Stimulated activated naive CD8-positive, alpha-beta T cell treated with anti-CD3 and anti-CD28 coated beads, Interleukin-15, Interleukin-2, amounts not matched to agents 100 U/mL and 50 U/mL, for 24 hours (primary cell): ENCODE measurements at regions not wholly inside any gene's neighbourhood (a gene's known extent, or its start where the extent isn't known, plus 50 kb on each side); places are given as distances from the start of the nearest gene placed in this dataset.
"Not testable (repeated sequence)": the region's sequence is repeated elsewhere in the genome, so short reads cannot be mapped to it uniquely, and the experiment has no call there.

ENCODE experiments used
- ATAC-seq: fragments of 150-1000 bp; cut with Tn5 transposase; one replicate; pipeline ENCODE4 v1.10.0; 2021
- DNase-seq: peaks from one replicate; pipeline ENCODE4 v3.0.0; 2021

DNA sequence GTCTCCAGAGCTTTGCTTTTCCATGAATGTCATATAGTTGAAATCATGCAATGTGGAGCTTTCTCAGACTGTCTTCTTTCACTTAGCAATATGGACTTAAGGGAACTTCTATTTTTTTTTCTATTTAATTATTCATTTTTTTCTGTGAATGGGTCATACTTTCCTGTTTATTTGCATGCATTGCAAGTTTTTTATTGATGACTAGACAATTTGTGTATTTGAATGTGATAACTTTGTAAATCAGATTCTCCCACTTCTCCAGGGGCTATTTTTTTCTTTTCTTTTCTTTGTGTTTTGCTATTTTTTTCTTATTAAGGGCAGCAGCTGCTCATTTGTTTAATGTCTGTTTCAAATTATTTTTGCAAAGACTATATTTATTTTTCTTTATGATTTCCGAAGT, 1019.8 kb upstream of the ATXN7L3B start:
- DNase-seq (no peak), ATAC-seq (no peak)

DNA sequence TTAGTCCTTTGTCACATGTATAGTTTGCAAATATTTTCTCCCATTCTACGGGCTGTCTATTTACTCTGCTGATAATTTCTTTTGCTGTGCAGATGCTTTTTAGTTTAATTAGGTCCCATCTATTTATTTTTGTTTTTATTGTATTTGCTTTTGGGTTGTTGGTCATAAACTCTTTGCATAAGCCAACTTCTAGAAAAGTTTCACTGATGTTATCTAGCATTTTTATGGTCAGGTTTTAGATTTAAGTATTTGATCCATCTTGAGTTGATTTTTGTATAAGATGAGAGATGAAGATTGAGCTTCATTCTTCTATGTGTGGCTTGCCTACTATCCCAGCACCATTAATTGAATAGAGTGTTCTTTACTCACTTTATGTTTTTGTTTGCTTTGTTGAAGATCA, 1008.4 kb upstream of the ATXN7L3B start:
- no peak for DNase-seq
- ATAC-seq, result no peak

DNA sequence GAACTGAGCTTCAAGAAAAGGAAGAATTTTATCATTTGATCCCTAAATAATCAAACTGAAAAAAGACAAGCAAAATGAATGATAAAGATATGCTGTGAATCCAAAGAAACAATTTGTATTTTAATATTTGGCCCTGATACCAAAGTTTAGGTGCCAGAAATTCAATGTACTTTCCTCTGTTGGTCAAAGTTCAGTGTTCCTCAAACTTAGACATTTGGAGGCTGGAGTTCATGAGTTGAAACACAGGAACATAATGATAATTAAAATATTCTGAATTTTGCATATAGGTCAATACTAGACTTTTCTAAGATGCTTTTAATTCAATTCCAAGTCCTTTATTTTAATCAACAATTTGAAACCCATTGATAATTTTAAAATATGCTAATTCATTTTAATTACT, 1007.7 kb upstream of the ATXN7L3B start:
- no peak for DNase-seq
- no peak for ATAC-seq

DNA sequence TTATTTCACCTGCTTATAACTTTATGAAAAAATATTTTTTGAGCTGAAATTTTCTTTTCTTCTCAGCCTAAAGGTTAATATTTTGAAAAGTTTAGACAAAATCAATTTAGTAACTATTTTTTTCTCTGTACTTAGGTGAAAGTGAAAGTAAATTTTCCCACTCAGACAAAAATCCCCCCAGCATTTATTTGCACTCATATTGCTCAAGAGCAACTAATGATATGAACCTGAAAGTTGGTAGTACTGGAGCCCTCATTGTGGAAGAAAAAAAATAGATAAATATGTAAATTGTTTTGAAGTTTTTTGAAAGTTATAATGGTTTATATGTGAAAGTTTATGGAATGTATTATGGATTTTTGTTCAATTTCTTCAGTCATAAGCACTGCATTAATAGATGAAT, 1005.9 kb upstream of the ATXN7L3B start:
- no peak for DNase-seq
- ATAC-seq, result no peak

DNA sequence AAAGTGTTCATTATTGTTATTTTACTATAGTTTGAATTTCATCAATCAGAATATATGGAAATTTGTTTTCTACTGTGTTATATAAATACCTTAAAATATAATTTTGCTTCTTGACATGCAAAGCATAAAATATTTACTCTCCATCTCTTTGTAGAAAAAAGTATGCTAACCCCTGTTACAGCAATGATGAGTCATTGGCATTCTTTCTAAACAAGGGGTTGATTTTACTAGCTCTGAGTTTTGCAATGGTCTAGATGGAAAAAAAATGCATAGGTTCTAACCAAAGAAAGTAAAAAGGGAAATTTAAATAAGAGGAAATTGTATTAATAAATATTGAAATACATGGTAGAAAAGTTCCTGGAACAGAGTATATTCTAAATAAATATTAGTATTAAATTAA, 990.2 kb upstream of the ATXN7L3B start:
- ATAC-seq, result no peak

DNA sequence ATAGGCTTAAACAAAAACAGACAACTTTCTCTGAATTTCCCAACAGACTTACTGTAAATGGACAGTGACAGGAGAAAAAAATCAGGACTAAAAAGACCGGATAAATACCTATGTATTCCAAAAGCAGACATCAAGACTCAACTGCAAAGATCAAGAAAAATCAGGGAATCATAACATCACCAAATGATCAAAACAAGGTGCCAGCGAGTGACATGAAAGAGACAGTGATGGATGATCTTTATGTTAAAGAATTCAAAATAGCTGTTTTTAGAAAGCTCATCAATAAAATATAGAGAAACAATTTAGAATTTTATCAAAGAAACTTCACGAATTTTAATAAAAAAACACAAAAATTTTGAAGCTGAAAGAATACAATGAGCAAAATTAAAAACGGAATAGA, 952.5 kb upstream of the ATXN7L3B start:
- ATAC-seq (no peak), DNase-seq (no peak)

More for the DNA sequence above, 990.2 kb upstream of the ATXN7L3B start:
- no peak for DNase-seq

DNA sequence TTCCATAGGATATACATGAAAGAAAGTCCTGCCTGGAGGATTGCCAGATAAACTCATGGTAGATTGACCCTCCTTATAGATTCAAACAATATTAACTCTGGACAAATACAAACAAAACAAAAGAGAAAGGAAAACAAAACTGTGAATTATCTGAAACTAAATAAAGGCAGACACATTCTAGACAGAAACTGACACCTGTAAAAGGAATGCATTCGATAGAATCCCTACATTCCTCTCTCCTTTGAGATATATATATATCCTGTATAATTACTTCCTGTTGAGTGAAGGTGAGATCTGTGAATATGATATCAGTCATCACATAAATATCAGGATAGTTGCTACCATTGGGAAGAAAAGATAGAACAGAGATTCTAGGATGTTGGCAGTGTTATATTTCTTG, 948.4 kb upstream of the ATXN7L3B start:
- ATAC-seq, result no peak

DNA sequence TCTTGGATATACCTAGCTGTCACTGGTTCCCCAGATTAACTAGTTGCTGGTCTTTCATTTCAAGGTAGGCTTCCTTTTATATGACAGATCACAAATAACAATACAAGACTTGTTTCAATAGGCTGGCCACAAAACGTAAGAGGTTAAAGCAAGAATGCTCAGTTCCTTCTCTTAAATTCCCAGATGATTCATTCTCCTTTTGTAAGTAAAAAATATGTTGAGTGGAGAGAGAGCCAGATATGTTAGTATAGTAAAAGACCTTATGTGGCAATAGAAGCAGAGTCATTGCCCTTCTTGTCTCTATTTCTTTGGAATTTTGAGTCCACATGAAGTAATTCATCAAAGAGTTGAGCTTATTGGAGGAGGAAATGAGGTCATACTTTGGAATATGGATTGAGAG, 939.0 kb upstream of the ATXN7L3B start:
- ATAC-seq, result no peak
- DNase-seq, result no peak

More for the DNA sequence above, 948.4 kb upstream of the ATXN7L3B start:
- no peak for DNase-seq

DNA sequence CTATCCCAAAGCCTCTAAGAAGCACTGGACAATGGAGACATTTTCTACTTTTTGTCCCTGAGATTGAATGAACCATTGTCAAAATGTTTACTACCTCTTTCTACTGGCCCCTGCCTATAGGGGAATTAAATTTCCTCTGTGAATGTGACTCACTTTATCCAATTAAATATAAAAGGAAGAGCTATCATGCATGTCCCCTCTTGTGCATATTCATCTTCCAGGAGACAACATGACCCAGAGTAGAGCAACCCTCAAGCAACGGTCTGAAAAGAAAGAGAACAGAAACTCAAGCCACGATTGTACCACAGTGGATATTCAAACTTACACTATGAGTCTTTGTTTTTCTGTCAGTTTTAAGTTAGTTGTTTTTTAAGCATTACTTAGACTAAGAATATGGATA, 938.4 kb upstream of the ATXN7L3B start:
- no peak for DNase-seq
- no peak for ATAC-seq

DNA sequence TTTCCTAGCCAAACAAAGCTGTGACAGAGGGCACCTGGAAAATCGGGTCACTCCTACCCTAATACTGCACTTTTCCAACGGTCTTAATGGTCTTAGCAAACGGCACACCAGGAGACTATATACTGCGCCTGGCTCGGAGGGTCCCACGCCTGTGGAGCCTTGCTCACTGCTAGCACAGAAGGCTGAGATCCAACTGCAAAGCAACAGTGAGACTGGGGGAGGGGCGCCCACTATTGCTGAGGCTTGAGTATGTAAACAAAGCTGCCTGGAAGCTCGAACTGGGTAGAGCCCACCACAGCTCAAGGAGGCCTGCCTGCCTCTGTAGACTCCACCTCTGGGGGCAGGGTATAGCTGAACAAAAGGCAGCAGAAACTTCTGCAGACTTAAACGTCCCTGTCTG, 931.7 kb upstream of the ATXN7L3B start:
- not testable (repeated sequence) for ATAC-seq, DNase-seq

DNA sequence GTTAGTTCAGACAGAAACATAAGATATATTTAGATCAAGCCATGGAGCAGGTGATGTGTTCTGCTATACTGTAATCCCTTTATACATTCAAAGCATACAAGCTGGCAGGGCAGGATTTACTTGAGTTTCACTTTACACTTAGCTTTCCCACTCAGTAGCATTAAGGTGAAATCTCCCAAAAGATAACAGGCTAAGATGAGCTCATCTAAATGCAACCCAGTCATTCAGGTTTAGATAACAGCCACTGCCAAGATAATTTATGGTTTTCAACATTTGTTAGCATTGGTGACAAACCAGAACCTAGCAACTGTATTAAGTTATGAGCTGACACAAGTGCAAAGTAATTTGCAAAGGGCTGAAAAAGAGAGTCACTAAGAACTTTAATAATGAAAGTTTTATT, 925.1 kb upstream of the ATXN7L3B start:
- DNase-seq (no peak), ATAC-seq (no peak)

DNA sequence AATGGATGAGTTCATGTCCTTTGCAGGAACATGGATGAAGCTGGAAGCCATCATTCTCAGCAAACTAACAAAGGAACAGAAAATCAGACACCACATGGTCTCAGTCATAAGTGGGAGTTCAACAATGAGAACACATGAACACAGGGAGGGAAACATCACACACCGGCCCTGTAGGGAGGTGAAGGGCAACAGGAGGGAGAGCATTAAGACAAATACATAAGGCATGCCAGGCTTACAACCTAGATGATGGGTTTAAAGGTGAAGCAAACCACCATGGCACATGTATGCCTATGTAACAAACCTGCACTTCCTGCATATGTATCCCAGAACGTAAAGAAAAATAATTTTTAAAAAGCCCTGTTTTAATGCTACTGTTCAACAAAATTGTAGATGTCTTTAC, 914.2 kb upstream of the ATXN7L3B start:
- no peak for DNase-seq
- ATAC-seq, result no peak

DNA sequence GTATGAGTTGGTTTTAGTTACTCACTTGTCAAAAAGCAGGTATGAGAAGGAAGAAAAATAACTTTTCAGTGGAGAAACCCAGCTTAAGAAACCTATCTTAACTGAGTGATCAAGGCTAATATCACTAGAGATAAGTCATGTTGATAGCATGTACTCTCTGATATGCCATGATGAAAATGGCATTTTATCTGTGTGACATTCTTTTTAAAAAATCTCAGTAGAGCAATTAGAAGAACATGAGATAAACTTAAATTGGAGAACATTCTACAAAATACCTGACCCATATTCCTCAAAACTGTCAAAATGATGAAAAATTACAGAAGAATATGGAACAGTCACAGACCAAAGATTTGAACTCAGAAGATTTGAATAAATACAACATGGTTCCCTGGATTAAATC, 912.4 kb upstream of the ATXN7L3B start:
- no peak for DNase-seq
- ATAC-seq, result no peak

DNA sequence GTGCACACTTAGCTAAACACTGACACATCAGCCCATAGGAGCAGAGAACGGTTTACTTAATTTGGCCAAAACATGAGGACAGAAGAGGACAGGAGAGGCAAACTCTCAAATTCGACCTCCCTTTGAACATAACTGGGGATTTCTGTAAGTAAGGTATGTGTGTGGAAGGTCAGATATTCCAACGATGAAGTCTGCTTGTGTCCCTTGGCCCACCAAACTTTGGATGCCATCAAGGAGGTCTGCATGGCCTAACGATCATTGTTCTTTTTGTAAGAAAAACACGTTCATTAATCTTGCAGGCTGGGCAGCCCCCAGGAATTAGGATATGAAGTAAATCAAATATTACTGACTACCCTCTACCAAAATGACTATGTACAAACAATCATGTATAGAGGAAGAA, 908.5 kb upstream of the ATXN7L3B start:
- no peak for ATAC-seq
- DNase-seq, result no peak

DNA sequence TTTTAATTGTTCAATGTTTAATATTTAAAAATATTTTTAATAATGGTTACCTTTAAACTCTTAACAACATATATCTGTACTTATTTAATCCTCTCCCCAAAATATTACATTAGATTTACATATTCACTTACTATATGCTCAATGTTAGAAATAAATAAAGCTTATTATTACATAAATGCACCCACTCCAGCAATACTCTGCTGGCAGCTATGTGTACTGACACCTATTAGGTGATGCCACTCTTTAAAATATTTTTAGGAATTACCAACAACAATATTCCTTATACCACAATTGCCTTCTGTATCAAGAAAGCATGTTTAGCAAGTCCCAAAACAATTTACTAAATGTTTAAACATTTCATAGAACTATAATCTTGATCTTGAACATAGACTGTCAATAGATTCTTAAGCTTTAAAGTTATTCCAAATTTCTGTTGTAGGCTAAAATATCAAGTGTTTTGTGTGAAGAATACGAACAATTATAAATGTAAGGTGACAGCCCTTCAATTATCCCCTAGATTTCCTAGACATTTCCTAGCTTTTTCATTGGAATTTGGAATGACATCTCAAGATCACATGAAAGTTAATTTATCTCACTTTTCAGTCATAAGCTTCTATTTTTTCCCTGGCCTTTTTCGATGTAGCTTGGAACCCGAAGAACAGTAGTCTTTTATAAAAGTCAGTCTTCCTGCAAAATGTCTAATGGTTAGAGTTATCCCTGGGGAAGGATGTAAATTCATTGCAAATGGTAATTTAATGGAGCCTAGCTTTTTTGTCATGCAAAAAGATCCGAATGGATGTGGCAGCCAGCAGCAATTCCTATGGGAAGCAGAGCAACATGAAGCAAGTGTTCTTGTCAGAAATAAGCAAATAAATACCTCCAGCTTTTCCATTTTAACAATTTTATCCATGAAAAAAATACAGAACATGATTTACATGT, 907.5 kb upstream of the ATXN7L3B start:
- ATAC-seq, result no peak
- no peak for DNase-seq

DNA sequence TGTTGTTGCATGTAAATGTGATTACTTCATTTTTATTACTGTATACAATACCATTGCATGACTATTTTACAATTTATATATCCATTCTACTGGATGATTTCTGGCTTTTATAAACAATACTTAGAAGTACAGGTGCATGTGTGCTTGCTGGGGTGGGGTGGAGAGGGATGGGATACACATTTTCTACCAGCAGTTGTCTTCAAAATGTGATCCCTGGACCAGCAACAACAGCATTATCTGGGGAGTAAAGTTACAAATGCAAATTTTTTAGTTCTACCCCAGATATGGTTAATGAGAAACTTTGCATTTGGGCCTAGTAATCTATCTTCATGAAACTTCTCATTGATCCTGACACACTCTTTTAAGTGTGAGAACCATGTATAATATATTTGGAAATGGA, 905.4 kb upstream of the ATXN7L3B start:
- no peak for ATAC-seq
- DNase-seq, result no peak

DNA sequence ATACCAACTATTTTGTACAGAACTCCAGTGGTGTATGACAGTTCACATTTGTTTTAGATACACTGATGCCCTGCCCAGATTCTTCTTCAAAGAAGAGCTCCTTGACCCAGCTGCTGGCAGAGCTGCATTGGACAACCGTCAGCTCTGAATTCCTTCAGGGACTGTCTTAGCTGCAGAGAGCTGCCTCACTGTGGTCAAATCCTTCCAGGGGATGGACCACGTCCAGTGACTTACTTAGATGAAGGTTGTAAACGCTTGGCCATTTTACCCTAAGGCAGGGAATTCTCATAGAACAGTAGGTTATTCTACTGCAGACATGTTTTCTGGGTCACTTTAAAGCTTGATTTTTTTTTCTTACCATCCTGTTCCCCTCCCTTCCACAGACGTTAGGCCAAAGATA, 905.0 kb upstream of the ATXN7L3B start:
- DNase-seq (no peak), ATAC-seq (no peak)

DNA sequence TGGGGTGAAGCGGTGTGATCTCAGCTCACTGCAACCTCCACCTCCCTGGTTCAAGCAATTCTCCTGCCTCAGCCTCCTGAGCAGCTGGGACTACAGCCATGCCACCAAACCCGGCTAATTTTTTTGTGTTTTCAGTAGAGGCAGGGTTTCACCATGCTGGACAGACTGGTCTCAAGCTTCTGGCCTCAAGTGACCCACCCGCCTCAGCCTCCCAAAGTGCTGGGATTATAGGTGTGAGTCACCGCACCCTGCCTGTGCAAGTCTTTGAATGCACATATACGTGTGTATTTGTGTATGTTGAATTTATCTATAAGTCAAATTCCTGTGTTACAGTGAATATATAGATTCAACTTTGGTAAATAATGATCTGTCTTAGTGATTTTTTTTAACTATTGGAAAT, 898.2 kb upstream of the ATXN7L3B start:
- not testable (repeated sequence) for DNase-seq, ATAC-seq

DNA sequence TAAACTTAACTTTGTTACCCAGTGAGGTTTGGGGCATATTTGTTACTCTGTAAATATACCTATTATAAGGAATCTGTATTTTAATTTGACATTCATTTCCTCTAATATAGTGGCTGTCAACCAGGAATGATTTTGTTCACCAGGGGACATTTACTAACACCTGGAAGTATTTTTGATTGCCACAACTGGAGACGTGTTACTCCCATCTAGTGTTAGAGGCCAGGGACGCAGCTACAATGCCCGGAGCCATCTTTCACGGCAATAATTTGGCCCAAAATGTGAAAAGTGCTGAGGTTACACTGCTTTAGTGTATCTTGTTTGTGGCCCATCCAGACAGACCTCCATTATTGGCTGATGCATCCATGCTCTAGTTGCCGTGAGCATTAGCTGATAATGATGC, 881.3 kb upstream of the ATXN7L3B start:
- no peak for DNase-seq
- ATAC-seq, result no peak

DNA sequence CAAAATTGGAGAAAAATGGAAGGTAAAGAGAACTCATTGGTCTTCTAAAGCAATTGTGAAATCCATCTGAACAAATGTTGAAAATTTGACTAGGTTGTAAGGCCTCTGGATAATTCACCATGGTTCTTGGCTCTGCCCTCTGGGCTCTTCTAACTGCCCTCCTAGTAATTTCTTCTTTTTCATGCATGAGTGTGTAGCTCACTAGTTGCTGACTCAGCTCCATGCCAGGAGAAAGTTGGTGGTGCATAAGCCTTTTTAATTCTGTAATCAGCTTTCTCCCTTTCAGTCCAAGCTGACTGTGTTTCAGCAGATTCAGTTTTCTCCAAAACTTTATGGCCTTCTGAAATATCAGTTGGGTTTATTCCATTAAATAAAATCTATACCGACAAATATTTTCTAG, 877.8 kb upstream of the ATXN7L3B start:
- ATAC-seq, result no peak
- DNase-seq, result no peak

DNA sequence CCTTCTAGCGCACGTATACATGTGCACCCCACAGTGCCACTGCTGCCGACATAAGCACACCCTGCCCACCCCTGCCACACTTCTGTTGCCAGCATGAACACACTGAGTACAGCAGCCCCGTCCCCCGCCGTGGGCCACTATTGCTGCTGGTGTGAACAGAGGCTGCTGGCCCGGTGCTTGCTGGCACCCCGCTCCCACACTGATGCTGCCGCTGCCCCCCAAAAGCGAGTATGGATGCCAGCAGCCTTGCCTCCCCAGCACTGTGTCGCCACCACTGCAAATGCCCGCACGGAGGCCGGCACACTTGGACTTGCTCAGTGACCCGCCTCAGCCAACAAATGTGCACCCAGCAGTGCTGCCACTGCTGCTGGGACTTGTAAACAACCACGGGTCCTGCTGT, 872.4 kb upstream of the ATXN7L3B start:
- DNase-seq (no peak), ATAC-seq (no peak)

DNA sequence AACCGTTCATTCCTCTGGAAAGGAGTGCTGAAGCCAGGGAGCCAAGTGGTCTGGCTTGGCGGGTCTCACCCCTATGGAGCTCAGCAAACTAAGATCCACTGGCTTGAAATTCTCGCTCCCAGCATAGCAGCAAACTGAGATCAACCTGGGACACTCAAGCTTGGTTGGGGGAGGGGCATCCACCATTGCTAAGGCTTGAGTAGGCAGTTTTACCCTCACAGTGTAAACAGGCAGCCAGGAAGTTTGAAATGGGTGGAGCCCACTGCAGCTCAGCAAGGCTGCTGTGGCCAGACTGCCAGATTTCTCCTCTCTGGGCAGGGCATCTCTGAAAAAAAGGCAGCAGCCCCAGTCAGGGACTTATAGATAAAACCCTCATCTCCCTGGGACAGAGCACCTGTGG, 866.1 kb upstream of the ATXN7L3B start:
- not testable (repeated sequence) for DNase-seq, ATAC-seq

DNA sequence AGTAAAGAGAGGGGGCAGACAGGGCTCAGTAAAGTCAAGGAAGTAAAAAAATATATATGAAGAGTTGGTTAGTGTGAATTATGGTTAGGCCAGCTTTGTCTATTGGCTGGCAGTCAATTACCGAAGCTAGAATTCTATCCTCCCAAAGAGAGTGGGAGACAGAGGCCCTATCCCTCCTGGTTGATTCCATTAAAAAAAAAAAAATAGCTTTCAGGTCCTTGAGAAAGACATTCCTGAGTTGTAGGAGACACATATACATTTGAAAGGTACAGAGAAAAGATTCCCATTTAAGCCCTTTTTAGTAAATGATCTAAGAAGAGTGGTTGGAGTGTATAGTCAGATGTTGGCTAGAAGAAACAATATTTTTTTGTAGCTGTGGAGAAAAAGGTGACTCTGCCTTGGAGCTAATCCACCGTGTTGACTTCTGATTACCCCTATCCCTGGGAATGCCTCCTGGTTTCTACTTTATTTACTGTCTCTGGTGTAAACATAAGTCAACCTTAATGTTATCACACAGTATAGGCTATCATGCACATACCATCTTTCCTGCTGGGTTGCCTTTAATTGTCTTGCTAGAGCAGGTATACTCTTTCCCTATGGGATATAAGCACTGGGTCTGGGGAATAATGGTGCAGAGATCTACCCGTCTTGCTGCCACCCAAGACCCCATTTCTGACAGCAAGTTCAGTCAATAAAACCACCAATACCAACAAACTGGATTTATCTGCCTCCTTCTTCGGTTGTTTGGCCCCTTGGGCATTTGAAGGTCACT, 859.9 kb upstream of the ATXN7L3B start:
- no peak for ATAC-seq

More for the DNA sequence above, 859.9 kb upstream of the ATXN7L3B start:
- no peak for DNase-seq
